NCI-H1092 treated with DMSO at 0.1 percent for 48 hours (cell line): ENCODE measurements at regions not wholly inside any gene's neighbourhood (a gene's known extent, or its start where the extent isn't known, plus 50 kb on each side); places are given as distances from the start of the nearest gene placed in this dataset.

Experiments used
- DNase-seq: peaks from one replicate; lab custom pipeline; 2025; lab: John Stamatoyannopoulos, UW

GRCh38 chr15:62611002-62611401, 431.5 kb upstream of the TPM1 start:
- no peak for DNase-seq

GRCh38 chr15:62612183-62612733, 430.3 kb upstream of the TPM1 start:
- no peak for DNase-seq

- DNase-seq = no peak
Observed at GRCh38 chr15:62612771-62613170, 429.8 kb upstream of the TPM1 start.

- no peak for DNase-seq
Observed at GRCh38 chr15:62616746-62617145, 425.8 kb upstream of the TPM1 start.

GRCh38 chr15:62617741-62618140, 424.8 kb upstream of the TPM1 start:
- DNase-seq = no peak

GRCh38 chr15:62618432-62618831, 424.1 kb upstream of the TPM1 start:
- DNase-seq = no peak

- DNase-seq = no peak
Observed at GRCh38 chr15:62618846-62619504, 423.6 kb upstream of the TPM1 start.

GRCh38 chr15:62619526-62619925, 423.0 kb upstream of the TPM1 start:
- no peak for DNase-seq

- DNase-seq = no peak
Observed at GRCh38 chr15:62622775-62623174, 419.8 kb upstream of the TPM1 start.

- DNase-seq = no peak
Observed at GRCh38 chr15:62624547-62625378, 417.8 kb upstream of the TPM1 start.

- no peak for DNase-seq
Observed at GRCh38 chr15:62625429-62626033, 417.0 kb upstream of the TPM1 start.

- no peak for DNase-seq
Observed at GRCh38 chr15:62626903-62627302, 415.6 kb upstream of the TPM1 start.

GRCh38 chr15:62631076-62631724, 411.3 kb upstream of the TPM1 start:
- DNase-seq = no peak

- DNase-seq = no peak
Observed at GRCh38 chr15:62636823-62637573, 405.5 kb upstream of the TPM1 start.

GRCh38 chr15:62637574-62637897, 405.0 kb upstream of the TPM1 start:
- no peak for DNase-seq

GRCh38 chr15:62637950-62638619, 404.5 kb upstream of the TPM1 start:
- no peak for DNase-seq

GRCh38 chr15:62639432-62639831, 403.1 kb upstream of the TPM1 start:
- no peak for DNase-seq

- DNase-seq = no peak
Observed at GRCh38 chr15:62639906-62640605, 402.5 kb upstream of the TPM1 start.

GRCh38 chr15:62641825-62642224, 400.7 kb upstream of the TPM1 start:
- no peak for DNase-seq

GRCh38 chr15:62643572-62643971, 399.0 kb upstream of the TPM1 start:
- DNase-seq = no peak
